NCI-H146 treated with DMSO at 0.1 percent for 48 hours (cell line): ENCODE measurements at regions not wholly inside any gene's neighbourhood (a gene's known extent, or its start where the extent isn't known, plus 50 kb on each side); places are given as distances from the start of the nearest gene placed in this dataset.
"Not testable (repeated sequence)": the region's sequence is repeated elsewhere in the genome, so short reads cannot be mapped to it uniquely, and the experiment has no call there.

Experiments used
- DNase-seq: peaks from one replicate; lab custom pipeline; 2025; ENCODE audit not compliant: unreplicated experiment; lab: John Stamatoyannopoulos, UW

DNA sequence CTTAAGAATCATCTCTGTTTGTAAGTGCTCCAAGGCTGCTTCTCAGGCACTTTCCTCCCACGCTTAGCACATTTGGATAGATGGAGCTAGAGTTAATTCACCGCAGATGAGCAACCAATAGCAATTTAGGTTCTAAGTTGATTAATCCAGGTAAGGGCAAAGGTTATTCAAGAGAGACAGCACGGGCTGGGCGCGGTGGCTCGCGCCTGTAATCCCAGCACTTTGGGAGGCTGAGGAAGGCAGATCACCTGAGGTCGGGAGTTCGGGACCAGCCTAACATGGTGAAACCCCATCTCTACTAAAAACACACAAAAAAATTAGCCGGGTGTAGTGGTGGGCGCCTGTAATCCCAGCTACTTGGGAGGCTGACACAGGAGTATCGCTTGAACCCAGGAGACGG is 54.5 kb upstream of the UNC13C start:
- not testable (repeated sequence) for DNase-seq

- DNase-seq: no peak
These were observed 59.8 kb upstream of the UNC13C start for GRCh38 chr15:53918180-53919079.

DNA sequence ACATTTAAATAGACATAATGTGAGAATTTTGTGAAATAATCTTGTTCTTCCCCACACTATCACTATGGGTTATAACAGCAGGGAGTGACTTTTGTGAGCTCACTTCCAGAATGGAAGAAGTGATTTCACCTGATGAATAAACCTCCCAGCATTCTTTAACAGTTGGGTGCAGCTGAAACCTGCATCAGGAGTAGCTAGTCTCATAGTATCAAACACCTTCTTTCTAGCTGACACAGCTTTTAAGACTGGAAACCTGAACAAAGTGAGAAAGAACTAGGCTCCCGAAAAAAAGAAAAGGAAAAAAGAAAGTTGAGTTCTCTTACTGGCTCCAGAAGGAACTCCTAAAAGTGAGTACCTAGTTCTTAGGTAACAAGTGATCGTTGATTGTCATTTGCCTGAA is 61.1 kb upstream of the UNC13C start:
- DNase-seq: no peak

- no peak for DNase-seq
These were observed 66.8 kb upstream of the UNC13C start for GRCh38 chr15:53911431-53911830.

GRCh38 chr15:53910852-53911251 is 67.4 kb upstream of the UNC13C start:
- no peak for DNase-seq

GRCh38 chr15:53910236-53910849 is 67.9 kb upstream of the UNC13C start:
- no peak for DNase-seq

DNA sequence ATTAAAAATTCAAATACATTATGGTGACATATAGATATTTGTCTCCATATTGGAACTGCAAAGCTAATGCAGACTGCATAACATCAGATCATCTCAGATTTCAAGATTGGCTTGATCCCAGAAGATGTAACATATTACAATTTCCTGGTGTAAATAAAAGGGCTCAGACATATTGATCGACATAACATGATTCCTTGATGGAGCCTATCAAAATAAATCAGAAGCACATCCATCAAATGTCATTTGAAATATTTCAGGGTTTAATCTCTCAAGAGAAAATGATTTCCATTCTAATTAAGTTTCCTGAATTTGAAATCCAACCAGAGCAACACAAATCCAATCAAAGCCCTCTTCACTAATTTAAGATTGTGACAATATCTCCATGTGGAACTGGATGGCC is 75.1 kb upstream of the UNC13C start:
- DNase-seq: no peak

GRCh38 chr15:53893468-53893867 is 84.8 kb upstream of the UNC13C start:
- not testable (repeated sequence) for DNase-seq

GRCh38 chr15:53891862-53892261 is 86.4 kb upstream of the UNC13C start:
- DNase-seq: not testable (repeated sequence)

DNA sequence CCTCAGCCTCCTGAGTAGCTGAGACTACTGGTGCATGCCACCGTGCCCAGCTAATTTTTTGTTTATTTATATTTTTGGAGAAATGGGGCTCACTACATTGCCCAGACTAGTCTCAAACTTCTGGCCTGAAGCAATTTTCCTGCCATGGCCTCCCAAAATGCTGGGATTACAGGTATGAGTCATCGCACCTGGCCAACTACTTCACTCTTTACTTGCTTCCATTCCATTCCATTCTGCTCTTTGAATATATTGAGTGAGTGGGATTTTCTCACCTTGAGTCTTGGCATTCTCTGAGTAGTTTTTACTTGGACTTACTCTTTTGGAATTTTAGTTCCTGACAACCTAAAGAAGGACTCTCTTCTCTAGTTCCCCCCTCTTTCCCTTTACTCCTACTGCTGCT is 93.8 kb upstream of the UNC13C start:
- no peak for DNase-seq

- DNase-seq: no peak
These were observed 95.9 kb upstream of the UNC13C start for GRCh38 chr15:53882311-53882710.

GRCh38 chr15:53880357-53880756 is 97.9 kb upstream of the UNC13C start:
- no peak for DNase-seq

DNA sequence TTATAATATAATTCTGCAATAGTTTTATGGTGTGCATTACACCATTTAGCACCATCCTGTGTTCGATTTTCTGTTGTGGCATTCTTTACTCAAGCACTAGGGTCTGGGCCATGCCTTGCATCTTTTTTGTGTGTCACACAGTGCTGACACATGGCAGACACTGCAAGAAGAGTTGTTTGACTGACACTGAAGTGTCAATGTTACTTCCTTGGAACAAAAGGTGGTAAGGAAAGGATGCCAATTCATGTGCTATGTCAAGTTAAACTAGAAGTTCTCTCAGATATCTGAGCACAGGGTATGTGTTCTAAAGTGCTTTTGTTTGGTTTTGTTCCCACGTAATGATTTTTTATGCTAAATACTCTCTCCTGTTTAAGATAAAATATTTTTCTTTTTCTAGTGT is 102.5 kb upstream of the UNC13C start:
- DNase-seq: no peak

DNA sequence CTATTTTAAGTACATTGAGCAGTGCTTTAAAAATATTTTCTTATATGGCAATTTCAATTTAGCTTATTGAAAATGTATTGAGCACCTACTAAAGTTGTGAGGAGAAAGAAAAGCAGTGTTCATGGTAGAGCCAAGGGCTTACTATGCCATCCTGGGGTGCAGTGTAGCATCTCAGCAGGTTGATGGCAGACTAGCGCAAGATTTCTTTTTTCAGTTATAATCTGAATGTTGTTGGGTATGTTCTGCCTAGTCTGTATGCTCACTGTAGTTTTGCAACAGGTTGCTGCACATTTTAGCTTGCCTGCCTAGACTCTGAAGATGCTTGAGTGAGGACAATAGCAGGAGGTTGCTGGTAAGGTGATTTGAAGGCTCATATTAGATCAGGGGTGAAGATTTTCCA is 103.1 kb upstream of the UNC13C start:
- DNase-seq: no peak

- DNase-seq: no peak
These were observed 105.8 kb upstream of the UNC13C start for GRCh38 chr15:53872410-53872809.

GRCh38 chr15:53869806-53870073 is 108.5 kb upstream of the UNC13C start:
- no peak for DNase-seq

- DNase-seq: no peak
These were observed 109.0 kb upstream of the UNC13C start for GRCh38 chr15:53869044-53869805.

- DNase-seq: no peak
These were observed 102.9 kb upstream of the WDR72 start for GRCh38 chr15:53862386-53862785.

- no peak for DNase-seq
These were observed 102.3 kb upstream of the WDR72 start for GRCh38 chr15:53861792-53862191.

DNA sequence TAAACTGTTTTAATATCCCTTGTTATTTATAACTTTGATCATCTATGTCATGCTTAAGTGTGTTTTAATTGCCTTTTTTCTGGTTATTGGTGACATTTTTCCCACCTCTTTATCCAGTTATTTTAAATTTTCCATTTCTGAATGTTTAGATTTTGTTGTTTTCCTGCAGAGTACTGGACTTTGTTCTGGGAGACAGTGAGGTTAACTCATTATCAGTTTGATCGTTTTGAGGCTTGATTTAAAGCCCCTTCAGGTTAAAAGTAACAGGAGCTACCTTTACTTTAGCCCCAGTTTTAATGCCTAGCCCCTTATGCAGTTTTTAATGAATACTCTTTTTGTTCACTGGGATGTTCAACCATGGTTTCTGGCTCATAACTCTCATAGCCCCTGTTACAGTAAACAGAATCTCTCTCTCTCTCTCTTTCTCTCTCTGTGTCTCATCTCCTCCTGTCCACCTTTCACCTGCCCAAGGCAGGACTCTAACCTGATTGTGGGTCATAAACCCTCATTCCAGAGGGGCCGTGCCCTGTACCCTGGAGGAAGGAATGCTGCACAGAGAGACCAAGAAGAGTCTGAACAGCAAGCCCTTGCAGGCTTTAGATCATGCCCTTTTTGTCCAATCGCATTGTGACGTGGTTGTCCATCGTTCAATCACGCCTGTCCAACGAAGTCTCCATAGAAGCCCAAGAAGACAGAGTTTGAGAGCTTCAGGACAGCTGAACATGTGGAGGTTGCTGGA is 91.8 kb upstream of the WDR72 start:
- no peak for DNase-seq

GRCh38 chr15:53847745-53848144 is 88.3 kb upstream of the WDR72 start:
- DNase-seq: no peak
